Suprapubic skin (tissue), 4 donors: ENCODE measurements at regions not wholly inside any gene's neighbourhood (a gene's known extent, or its start where the extent isn't known, plus 50 kb on each side); places are given as distances from the start of the nearest gene placed in this dataset.

ENCODE experiments used
- POLR2A ChIP-seq, 2 donors: fragments of 450-650 bp; IDR thresholded peaks; one replicate each; pipeline ENCODE4 v1.6.1; 2017; ENCODE audit warnings: antibody characterized with exemption in 2 of 2, mild to moderate bottlenecking in 2 of 2, moderate library complexity in 2 of 2
- POLR2AphosphoS5 ChIP-seq, 3 donors: sonication (generic); formaldehyde crosslinking; IDR thresholded peaks; one replicate each; pipeline ENCODE4 v1.6.1; 2017; ENCODE audit warnings: antibody characterized with exemption in 3 of 3
- TF ChIP-seq, protein P1 (sequence below), 2 donors: fragments of 200-600 bp in 1 of 2; fragments of 450-650 bp in 1 of 2; sonication (generic) in 1 of 2; IDR thresholded peaks; one replicate each; pipeline ENCODE4 v1.5.1; 2016 to 2019; ENCODE audit warnings: antibody characterized with exemption in 2 of 2, mild to moderate bottlenecking in 1 of 2, moderate library complexity in 1 of 2

DNA sequence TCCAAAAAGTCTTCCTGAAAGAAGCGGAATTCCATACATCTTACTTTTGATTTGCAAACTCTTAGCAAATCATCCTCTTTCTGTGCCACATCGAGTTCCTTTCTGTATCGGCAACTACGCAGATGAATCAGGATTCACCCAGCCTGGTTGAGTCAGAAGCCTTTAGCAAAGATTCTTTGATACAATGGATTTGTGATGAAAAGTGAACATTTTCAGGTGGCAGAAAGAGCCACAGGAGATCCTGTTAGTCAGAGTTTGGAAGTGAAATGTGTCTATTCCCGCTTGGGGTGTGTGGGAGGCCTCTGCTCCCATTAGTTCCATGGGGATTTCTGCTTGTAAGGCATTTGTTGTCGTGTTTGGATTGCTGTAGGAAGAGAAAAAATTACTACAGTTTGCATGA, 351.8 kb upstream of the WWC1 start:
- TF ChIP-seq, protein P1, sequence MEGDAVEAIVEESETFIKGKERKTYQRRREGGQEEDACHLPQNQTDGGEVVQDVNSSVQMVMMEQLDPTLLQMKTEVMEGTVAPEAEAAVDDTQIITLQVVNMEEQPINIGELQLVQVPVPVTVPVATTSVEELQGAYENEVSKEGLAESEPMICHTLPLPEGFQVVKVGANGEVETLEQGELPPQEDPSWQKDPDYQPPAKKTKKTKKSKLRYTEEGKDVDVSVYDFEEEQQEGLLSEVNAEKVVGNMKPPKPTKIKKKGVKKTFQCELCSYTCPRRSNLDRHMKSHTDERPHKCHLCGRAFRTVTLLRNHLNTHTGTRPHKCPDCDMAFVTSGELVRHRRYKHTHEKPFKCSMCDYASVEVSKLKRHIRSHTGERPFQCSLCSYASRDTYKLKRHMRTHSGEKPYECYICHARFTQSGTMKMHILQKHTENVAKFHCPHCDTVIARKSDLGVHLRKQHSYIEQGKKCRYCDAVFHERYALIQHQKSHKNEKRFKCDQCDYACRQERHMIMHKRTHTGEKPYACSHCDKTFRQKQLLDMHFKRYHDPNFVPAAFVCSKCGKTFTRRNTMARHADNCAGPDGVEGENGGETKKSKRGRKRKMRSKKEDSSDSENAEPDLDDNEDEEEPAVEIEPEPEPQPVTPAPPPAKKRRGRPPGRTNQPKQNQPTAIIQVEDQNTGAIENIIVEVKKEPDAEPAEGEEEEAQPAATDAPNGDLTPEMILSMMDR (IDR thresholded peaks at IDR 0.05) = no peak
- TF ChIP-seq POLR2A (IDR thresholded peaks at IDR 0.05) = no peak
- TF ChIP-seq POLR2AphosphoS5 (IDR thresholded peaks at IDR 0.05) = no peak
